GM06990 (cell line): ENCODE measurements at regions not wholly inside any gene's neighbourhood (a gene's known extent, or its start where the extent isn't known, plus 50 kb on each side); places are given as distances from the start of the nearest gene placed in this dataset.

Experiments used
- DNase-seq: peaks from one replicate; pipeline ENCODE4 v3.0.0-alpha.2; 2011; ENCODE audit not compliant: insufficient read length; ENCODE audit errors: extremely low read depth
- H3K27me3 ChIP-seq: replicated peaks from 2 replicates; pipeline ENCODE4 v1.6.0; 2011; ENCODE audit warnings: low read length; ENCODE audit not compliant: control insufficient read depth, insufficient read depth
- H3K36me3 ChIP-seq: 2 replicates; pipeline ENCODE4 v1.5.1; 2011; ENCODE audit warnings: low read length; ENCODE audit not compliant: control insufficient read depth, insufficient read depth
- H3K4me3 ChIP-seq: replicated peaks from 2 replicates; pipeline ENCODE4 v1.5.1; 2011; ENCODE audit warnings: low read depth, mild to moderate bottlenecking, control low read depth, low read length
- TF ChIP-seq, protein P1 (sequence below): IDR thresholded peaks from 2 replicates; pipeline ENCODE4 v1.5.1; 2011; ENCODE audit warnings: low read length, control low read depth, mild to moderate bottlenecking, inconsistent platforms; ENCODE audit not compliant: insufficient read depth, poor library complexity, severe bottlenecking

GRCh38 chr13:91079176-91079575 is 268.3 kb upstream of the MIR17HG start:
- TF ChIP-seq, protein P1, sequence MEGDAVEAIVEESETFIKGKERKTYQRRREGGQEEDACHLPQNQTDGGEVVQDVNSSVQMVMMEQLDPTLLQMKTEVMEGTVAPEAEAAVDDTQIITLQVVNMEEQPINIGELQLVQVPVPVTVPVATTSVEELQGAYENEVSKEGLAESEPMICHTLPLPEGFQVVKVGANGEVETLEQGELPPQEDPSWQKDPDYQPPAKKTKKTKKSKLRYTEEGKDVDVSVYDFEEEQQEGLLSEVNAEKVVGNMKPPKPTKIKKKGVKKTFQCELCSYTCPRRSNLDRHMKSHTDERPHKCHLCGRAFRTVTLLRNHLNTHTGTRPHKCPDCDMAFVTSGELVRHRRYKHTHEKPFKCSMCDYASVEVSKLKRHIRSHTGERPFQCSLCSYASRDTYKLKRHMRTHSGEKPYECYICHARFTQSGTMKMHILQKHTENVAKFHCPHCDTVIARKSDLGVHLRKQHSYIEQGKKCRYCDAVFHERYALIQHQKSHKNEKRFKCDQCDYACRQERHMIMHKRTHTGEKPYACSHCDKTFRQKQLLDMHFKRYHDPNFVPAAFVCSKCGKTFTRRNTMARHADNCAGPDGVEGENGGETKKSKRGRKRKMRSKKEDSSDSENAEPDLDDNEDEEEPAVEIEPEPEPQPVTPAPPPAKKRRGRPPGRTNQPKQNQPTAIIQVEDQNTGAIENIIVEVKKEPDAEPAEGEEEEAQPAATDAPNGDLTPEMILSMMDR, result no peak
- no peaks in the 10 kb centered on the region for H3K27me3 ChIP-seq
- H3K4me3 ChIP-seq, result no peak overlapping the region
- no peak for DNase-seq
- H3K36me3 ChIP-seq, result no peaks in the 10 kb centered on the region

DNA sequence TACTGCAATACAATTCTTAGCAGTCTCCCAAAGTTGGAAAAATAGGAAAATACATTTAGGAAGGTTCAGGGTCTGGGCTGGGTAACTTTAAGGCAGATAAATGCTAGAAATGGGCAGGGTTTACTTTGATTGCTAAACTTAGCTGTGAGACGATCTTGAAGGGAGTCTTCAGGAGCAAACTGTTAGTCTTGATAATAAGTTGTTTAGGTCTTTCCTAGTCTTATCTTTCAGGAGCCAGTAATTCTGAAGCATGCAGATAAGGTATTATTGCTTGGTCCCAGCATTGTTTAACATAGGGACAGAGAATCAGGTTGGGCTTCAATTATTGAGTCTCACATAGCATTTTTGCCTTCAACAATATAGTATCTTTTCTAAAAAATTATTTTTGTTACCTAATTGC is 262.4 kb upstream of the MIR17HG start:
- TF ChIP-seq, protein P1, result no peak
- no peak for DNase-seq
- no peaks in the 10 kb centered on the region for H3K27me3 ChIP-seq
- H3K4me3 ChIP-seq, result no peak overlapping the region
- no peaks in the 10 kb centered on the region for H3K36me3 ChIP-seq

GRCh38 chr13:91086936-91087716 is 260.4 kb upstream of the MIR17HG start:
- Histone ChIP-seq H3K27me3 (no peaks in the 10 kb centered on the region), H3K4me3 (no peak overlapping the region), H3K36me3 (no peaks in the 10 kb centered on the region)
- TF ChIP-seq, protein P1, result no peak
- DNase-seq, result no peak

GRCh38 chr13:91097269-91097668 is 250.2 kb upstream of the MIR17HG start:
- Histone ChIP-seq H3K4me3 (no peak overlapping the region), H3K36me3 (no peaks in the 10 kb centered on the region), H3K27me3 (no peaks in the 10 kb centered on the region)
- no peak for DNase-seq
- TF ChIP-seq, protein P1, result no peak

DNA sequence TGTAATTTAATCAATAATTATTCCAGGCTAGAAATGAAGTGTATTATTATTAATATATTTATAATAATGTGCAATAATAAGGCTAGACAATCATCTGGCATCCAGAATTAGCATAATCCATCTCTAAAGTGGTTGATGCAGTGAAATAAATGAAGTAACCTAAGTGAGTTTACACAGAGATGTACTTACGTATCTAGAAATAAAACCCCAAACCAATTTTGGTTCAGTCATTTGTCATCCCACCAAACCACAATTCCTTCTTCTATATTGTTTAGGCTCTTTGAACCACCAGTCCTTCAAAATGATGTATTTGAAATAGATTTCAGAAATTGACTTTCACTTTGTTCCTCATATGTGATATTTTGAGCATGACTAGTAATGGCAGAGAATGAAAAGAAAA is 247.6 kb upstream of the MIR17HG start:
- DNase-seq, result no peak
- Histone ChIP-seq H3K4me3 (no peak overlapping the region), H3K27me3 (no peaks in the 10 kb centered on the region), H3K36me3 (no peaks in the 10 kb centered on the region)
- TF ChIP-seq, protein P1, result no peak
